Endodermal cell (in vitro differentiated cells): ENCODE measurements at regions not wholly inside any gene's neighbourhood (a gene's known extent, or its start where the extent isn't known, plus 50 kb on each side); places are given as distances from the start of the nearest gene placed in this dataset.

Source experiments
- DNase-seq: peaks from one replicate; pipeline ENCODE4 v3.0.0-alpha.2; 2017
- H3K27ac ChIP-seq: 2 replicates; pipeline ENCODE4 v1.5.1; 2013; ENCODE audit warnings: mild to moderate bottlenecking, low read depth, low read length, moderate library complexity
- H3K27me3 ChIP-seq: 2 replicates; pipeline ENCODE4 v1.6.1; 2013; ENCODE audit warnings: mild to moderate bottlenecking, low read length, moderate library complexity; ENCODE audit not compliant: insufficient read depth, control insufficient read depth, poor library complexity, severe bottlenecking
- H3K36me3 ChIP-seq: 2 replicates; pipeline ENCODE4 v1.7.0; 2013; ENCODE audit warnings: mild to moderate bottlenecking, low read length, moderate library complexity; ENCODE audit not compliant: control insufficient read depth, insufficient read depth
- H3K4me1 ChIP-seq: one replicate; pipeline ENCODE4 v1.7.0; 2013; ENCODE audit warnings: low read length; ENCODE audit not compliant: control insufficient read depth, insufficient read depth
- H3K4me3 ChIP-seq: 2 replicates; pipeline ENCODE4 v1.5.1; 2013; ENCODE audit warnings: mild to moderate bottlenecking, low read length, moderate library complexity
- H3K9ac ChIP-seq: 2 replicates; pipeline ENCODE4 v1.6.1; 2013; ENCODE audit warnings: mild to moderate bottlenecking, low read length, moderate library complexity; ENCODE audit not compliant: poor library complexity, severe bottlenecking; ENCODE audit errors: extremely low read depth
- H3K9me3 ChIP-seq: 2 replicates; pipeline ENCODE4 v1.6.1; 2013; ENCODE audit warnings: mild to moderate bottlenecking, low read length, moderate library complexity; ENCODE audit not compliant: control insufficient read depth
- H3K27ac Mint-ChIP-seq: 2 replicates; pipeline ENCODE4 v1.8.0; 2020; ENCODE audit warnings: mixed read lengths
- H3K27me3 Mint-ChIP-seq: 2 replicates; pipeline ENCODE4 v1.8.0; 2021; ENCODE audit warnings: mild to moderate bottlenecking, mixed read lengths; ENCODE audit not compliant: insufficient read depth
- H3K36me3 Mint-ChIP-seq: 2 replicates; pipeline ENCODE4 v1.8.0; 2020; ENCODE audit warnings: low read depth, mixed read lengths
- H3K4me1 Mint-ChIP-seq: 2 replicates; pipeline ENCODE4 v1.8.0; 2020; ENCODE audit warnings: mixed read lengths
- H3K4me3 Mint-ChIP-seq: 2 replicates; pipeline ENCODE4 v1.8.0; 2020; ENCODE audit warnings: mild to moderate bottlenecking, moderate library complexity, mixed read lengths
- H3K9me3 Mint-ChIP-seq: 2 replicates; pipeline ENCODE4 v1.8.0; 2020; ENCODE audit warnings: mild to moderate bottlenecking, mixed read lengths
- CTCF ChIP-seq: fragments of 200-600 bp; sonication (generic); conservative IDR thresholded peaks from 2 replicates; pipeline ENCODE4 v1.5.0; 2021; ENCODE audit warnings: antibody characterized with exemption, mild to moderate bottlenecking
- WGBS, 2 experiments: methylation state at CpG; one replicate each; pipeline versions ENCODE4 v1.1.5 to v1.1.7; 2013; ENCODE audit warnings: missing lambda C conversion rate in 2 of 2, mixed read lengths in 1 of 2; ENCODE audit not compliant: insufficient coverage in 1 of 2, insufficient read length in 1 of 2; 5-methylcytosine and 5-hydroxymethylcytosine counted together

DNA sequence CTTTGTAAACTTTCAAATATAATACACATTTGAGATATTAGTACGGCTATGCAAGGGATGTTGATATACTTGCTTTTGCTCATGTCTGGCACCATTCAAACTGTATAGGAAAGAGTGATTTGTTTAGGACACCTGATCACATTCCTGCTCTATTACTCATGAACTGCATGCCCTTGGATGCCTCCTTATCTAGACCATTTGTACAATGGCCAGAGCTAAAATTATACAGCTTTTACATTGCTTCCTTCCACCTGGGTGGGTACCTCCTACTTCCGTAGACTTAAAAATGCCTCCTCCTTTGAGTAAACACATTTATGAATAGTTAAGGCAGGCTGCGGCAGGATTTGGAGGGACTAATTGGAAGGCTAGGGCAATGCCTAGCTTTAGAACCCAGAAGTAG, 85.4 kb upstream of the PBX1 start:
- no peak overlapping the region for H3K4me3 Mint-ChIP-seq
- no peak overlapping the region for H3K27ac Mint-ChIP-seq
- 97% methylated on average over 3 of the region's 3 CpGs; no CpG with 5 or more reads in 1 of the 2 experiments for WGBS, 2 experiments
- no peaks in the 10 kb centered on the region for H3K27me3 ChIP-seq
- H3K36me3 ChIP-seq = no peaks in the 10 kb centered on the region
- no peaks in the 10 kb centered on the region for H3K36me3 Mint-ChIP-seq
- H3K9me3 Mint-ChIP-seq = peaks cover 2% of the 10 kb centered on the region
- H3K4me1 ChIP-seq = no peaks in the 10 kb centered on the region
- no peak for DNase-seq
- no peak for TF ChIP-seq CTCF
- no peaks in the 10 kb centered on the region for H3K4me1 Mint-ChIP-seq
- no peak overlapping the region for H3K27ac ChIP-seq
- no peaks in the 10 kb centered on the region for H3K9me3 ChIP-seq
- no peak overlapping the region for H3K4me3 ChIP-seq
- no peaks in the 10 kb centered on the region for H3K27me3 Mint-ChIP-seq
- no peak overlapping the region for H3K9ac ChIP-seq

DNA sequence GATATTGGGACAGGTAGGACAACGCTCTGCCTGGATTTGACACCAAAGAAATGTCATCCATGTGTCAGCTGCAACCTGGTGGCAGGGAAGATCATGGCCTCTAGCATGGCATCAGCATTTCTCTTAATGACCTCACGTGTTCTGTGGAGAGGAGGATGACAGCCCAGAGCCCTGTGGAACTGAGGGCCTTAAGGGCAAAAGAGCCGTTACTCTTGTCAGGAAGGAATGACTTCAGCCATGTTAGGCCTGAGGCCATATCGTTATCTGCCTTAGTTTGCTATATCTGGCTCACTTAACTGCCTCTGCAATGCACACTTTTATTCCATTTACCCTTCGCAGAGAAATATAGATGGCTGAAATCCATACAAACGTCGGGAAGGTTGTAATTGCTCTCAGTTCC, 83.2 kb upstream of the PBX1 start:
- H3K27me3 ChIP-seq = no peaks in the 10 kb centered on the region
- no peaks in the 10 kb centered on the region for H3K36me3 ChIP-seq
- no peak overlapping the region for H3K27ac ChIP-seq
- WGBS, 2 experiments = 88 to 98% methylated on average over 4 to 7 of the region's 7 CpGs
- TF ChIP-seq CTCF = no peak
- H3K9me3 ChIP-seq = no peaks in the 10 kb centered on the region
- H3K4me1 ChIP-seq = no peaks in the 10 kb centered on the region
- DNase-seq = no peak
- no peak overlapping the region for H3K9ac ChIP-seq
- peaks cover 2% of the 10 kb centered on the region for H3K4me1 Mint-ChIP-seq
- H3K9me3 Mint-ChIP-seq = peaks cover 2% of the 10 kb centered on the region
- no peak overlapping the region for H3K4me3 ChIP-seq
- H3K27me3 Mint-ChIP-seq = no peaks in the 10 kb centered on the region
- H3K36me3 Mint-ChIP-seq = no peaks in the 10 kb centered on the region
- H3K4me3 Mint-ChIP-seq = no peak overlapping the region
- no peak overlapping the region for H3K27ac Mint-ChIP-seq

DNA sequence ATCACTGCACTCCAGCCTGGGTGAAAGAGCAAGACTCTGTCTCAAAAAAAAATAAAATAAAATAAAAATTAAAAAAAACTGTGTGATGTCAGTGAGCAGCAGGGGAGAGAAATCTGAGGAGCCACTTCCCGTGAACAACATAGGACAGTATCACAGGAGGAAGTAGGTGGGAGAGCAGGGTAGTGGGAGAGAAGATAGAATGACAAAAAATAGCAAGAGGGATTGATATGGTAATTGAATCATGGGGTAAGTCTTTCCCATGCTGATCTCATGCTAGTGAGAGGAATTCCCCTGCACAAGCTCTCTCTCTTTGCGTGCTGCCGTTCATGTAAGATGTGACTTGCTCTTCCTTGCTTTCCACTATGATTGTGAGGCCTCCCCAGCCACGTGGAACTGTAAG, 81.6 kb upstream of the PBX1 start:
- Mint-ChIP-seq H3K36me3 (no peaks in the 10 kb centered on the region), H3K27ac (no peak overlapping the region), H3K4me1 (peaks cover 2% of the 10 kb centered on the region), H3K4me3 (no peak overlapping the region), H3K27me3 (no peaks in the 10 kb centered on the region), H3K9me3 (peaks cover 2% of the 10 kb centered on the region)
- Histone ChIP-seq H3K27ac (no peak overlapping the region), H3K27me3 (no peaks in the 10 kb centered on the region), H3K4me3 (no peak overlapping the region), H3K9ac (no peak overlapping the region), H3K4me1 (no peaks in the 10 kb centered on the region), H3K9me3 (no peaks in the 10 kb centered on the region), H3K36me3 (no peaks in the 10 kb centered on the region)
- DNase-seq = no peak
- 79 to 82% methylated on average over 3 to 4 of the region's 4 CpGs for WGBS, 2 experiments
- TF ChIP-seq CTCF = no peak
